KMS-11 (cell line): ENCODE measurements at regions not wholly inside any gene's neighbourhood (a gene's known extent, or its start where the extent isn't known, plus 50 kb on each side); places are given as distances from the start of the nearest gene placed in this dataset.

Experiments
- H2AFZ ChIP-seq: fragments of 200-600 bp; sonication (generic); 2 replicates; pipeline ENCODE4 v1.6.1; 2016; ENCODE audit warnings: antibody characterized with exemption, mixed run types, low read depth
- H3K27ac ChIP-seq: fragments of 200-600 bp; sonication (generic); 2 replicates; pipeline ENCODE4 v1.6.1; 2016; ENCODE audit warnings: mild to moderate bottlenecking, mixed run types
- H3K27me3 ChIP-seq: fragments of 200-600 bp; sonication (generic); 2 replicates; pipeline ENCODE4 v1.6.1; 2017; ENCODE audit warnings: mild to moderate bottlenecking, low read depth, mixed run types, moderate library complexity; ENCODE audit not compliant: insufficient read depth
- H3K36me3 ChIP-seq: fragments of 200-600 bp; sonication (generic); 2 replicates; pipeline ENCODE4 v1.6.1; 2017; ENCODE audit warnings: mild to moderate bottlenecking, mixed run types; ENCODE audit not compliant: insufficient read depth
- H3K4me1 ChIP-seq: fragments of 200-600 bp; sonication (generic); 2 replicates; pipeline ENCODE4 v1.6.1; 2016; ENCODE audit warnings: mild to moderate bottlenecking, low read depth, mixed run types; ENCODE audit not compliant: poor library complexity, severe bottlenecking
- H3K4me2 ChIP-seq: fragments of 200-600 bp; sonication (generic); 2 replicates; pipeline ENCODE4 v1.7.0; 2016; ENCODE audit warnings: mild to moderate bottlenecking, mixed run types
- H3K4me3 ChIP-seq: fragments of 200-600 bp; sonication (generic); IDR thresholded peaks from 2 replicates; pipeline ENCODE4 v1.6.1; 2017; ENCODE audit warnings: low read depth, low read length, mixed read lengths; ENCODE audit not compliant: insufficient read depth
- H3K79me2 ChIP-seq: fragments of 200-600 bp; sonication (generic); 2 replicates; pipeline ENCODE4 v1.6.1; 2016; ENCODE audit warnings: low read depth, mixed run types; ENCODE audit not compliant: insufficient read depth
- H3K9ac ChIP-seq: fragments of 200-600 bp; sonication (generic); 2 replicates; pipeline ENCODE4 v1.6.1; 2016; ENCODE audit warnings: mild to moderate bottlenecking, mixed run types
- H4K20me1 ChIP-seq: fragments of 200-600 bp; sonication (generic); 2 replicates; pipeline ENCODE4 v1.6.1; 2016; ENCODE audit warnings: mild to moderate bottlenecking, mixed run types; ENCODE audit not compliant: insufficient read depth
- CTCF ChIP-seq: fragments of 200-600 bp; sonication (generic); conservative IDR thresholded peaks from 2 replicates; pipeline ENCODE4 v1.6.1; 2017; ENCODE audit warnings: low read depth, mild to moderate bottlenecking, antibody characterized with exemption, low read length, moderate library complexity, mixed read lengths

- H3K9ac ChIP-seq = no peak overlapping the region
- H3K79me2 ChIP-seq = no peaks in the 10 kb centered on the region
- no peak overlapping the region for H3K27ac ChIP-seq
- H3K4me2 ChIP-seq = no peak overlapping the region
- no peak overlapping the region for H2AFZ ChIP-seq
- no peak for TF ChIP-seq CTCF
- H3K4me3 ChIP-seq = no peak overlapping the region
- no peaks in the 10 kb centered on the region for H3K36me3 ChIP-seq
- no peaks in the 10 kb centered on the region for H4K20me1 ChIP-seq
- no peaks in the 10 kb centered on the region for H3K27me3 ChIP-seq
- H3K4me1 ChIP-seq = no peaks in the 10 kb centered on the region
Observed at GRCh38 chr6:132210886-132211563, 190.2 kb downstream of the MOXD1 start.

- Histone ChIP-seq H3K27me3 (no peaks in the 10 kb centered on the region), H3K4me1 (no peaks in the 10 kb centered on the region), H3K9ac (no peak overlapping the region), H2AFZ (no peak overlapping the region), H4K20me1 (no peaks in the 10 kb centered on the region), H3K27ac (no peak overlapping the region), H3K36me3 (no peaks in the 10 kb centered on the region), H3K4me2 (no peak overlapping the region), H3K79me2 (no peaks in the 10 kb centered on the region), H3K4me3 (no peak overlapping the region)
- TF ChIP-seq CTCF = no peak
Observed at GRCh38 chr6:132209351-132209750, 191.9 kb downstream of the MOXD1 start.

GRCh38 chr6:132207991-132208390, 193.3 kb downstream of the MOXD1 start:
- Histone ChIP-seq H4K20me1 (no peaks in the 10 kb centered on the region), H3K4me1 (no peaks in the 10 kb centered on the region), H3K9ac (no peak overlapping the region), H3K36me3 (no peaks in the 10 kb centered on the region), H3K4me2 (no peak overlapping the region), H3K4me3 (no peak overlapping the region), H2AFZ (no peak overlapping the region), H3K79me2 (no peaks in the 10 kb centered on the region), H3K27ac (no peak overlapping the region), H3K27me3 (no peaks in the 10 kb centered on the region)
- no peak for TF ChIP-seq CTCF

- no peak overlapping the region for H3K4me2 ChIP-seq
- H3K79me2 ChIP-seq = no peaks in the 10 kb centered on the region
- no peak overlapping the region for H3K27ac ChIP-seq
- no peaks in the 10 kb centered on the region for H4K20me1 ChIP-seq
- H3K36me3 ChIP-seq = no peaks in the 10 kb centered on the region
- no peaks in the 10 kb centered on the region for H3K4me1 ChIP-seq
- no peak overlapping the region for H3K9ac ChIP-seq
- H3K4me3 ChIP-seq = no peak overlapping the region
- H3K27me3 ChIP-seq = no peaks in the 10 kb centered on the region
- no peak overlapping the region for H2AFZ ChIP-seq
- no peak for TF ChIP-seq CTCF
Observed at GRCh38 chr6:132205946-132206345, 195.3 kb downstream of the MOXD1 start.
